Tibial artery (tissue), 4 donors: ENCODE measurements at regions not wholly inside any gene's neighbourhood (a gene's known extent, or its start where the extent isn't known, plus 50 kb on each side); places are given as distances from the start of the nearest gene placed in this dataset.
A peak's percentile ranks its signal among the peaks of the same experiment; 100 is the strongest.

ENCODE experiments used
- DNase-seq, 2 donors: peaks; one replicate each; pipeline ENCODE4 v3.0.0-alpha.2; 2019
- H3K27ac ChIP-seq, 2 donors: fragments of 200-600 bp; sonication (generic) in 1 of 2; 1 replicate in 1 of 2; 2 replicates in 1 of 2; pipeline ENCODE4 v1.5.1; 2018 to 2019; ENCODE audit warnings: mild to moderate bottlenecking in 1 of 2
- H3K27me3 ChIP-seq, 2 donors: fragments of 200-600 bp; sonication (generic) in 1 of 2; one replicate each; pipeline versions ENCODE4 v1.5.1 to v1.6.0; 2016 to 2019
- H3K36me3 ChIP-seq, 3 donors: fragments of 200-600 bp; sonication (generic) in 2 of 3; one replicate each; pipeline ENCODE4 v1.5.1; 2016 to 2019; ENCODE audit warnings: mild to moderate bottlenecking in 2 of 3
- H3K4me1 ChIP-seq, 4 donors: fragments of 200-600 bp; sonication (generic) in 2 of 4; 1 replicate in 3 of 4; 2 replicates in 1 of 4; pipeline ENCODE4 v1.5.1; 2016 to 2019
- H3K4me3 ChIP-seq, 2 donors: fragments of 200-600 bp; sonication (generic) in 1 of 2; 1 replicate in 1 of 2; 2 replicates in 1 of 2; pipeline ENCODE4 v1.5.1; 2018 to 2019; ENCODE audit warnings: mild to moderate bottlenecking in 2 of 2
- H3K9me3 ChIP-seq, 3 donors: fragments of 200-600 bp; sonication (generic) in 1 of 3; one replicate each; pipeline ENCODE4 v1.5.1; 2016 to 2019
- CTCF ChIP-seq, 2 experiments: fragments of 200-600 bp in 1 of 2; fragments of 450-650 bp in 1 of 2; IDR thresholded peaks; one replicate each; pipeline ENCODE4 v1.5.1; 2017 to 2019; ENCODE audit warnings: antibody characterized with exemption in 2 of 2, mild to moderate bottlenecking in 1 of 2, moderate library complexity in 1 of 2
- intact Hi-C: fragments of 100-400 bp; cut with DNase I; formaldehyde crosslinking; loops from one replicate; pipeline ENCODE4 v1.15.0; 2023; ENCODE audit warnings: low total_unique reads

GRCh38 chr13:91144054-91144453 is 203.4 kb upstream of the MIR17HG start:
- Histone ChIP-seq H3K27me3 (no peaks in the 10 kb centered on the region), H3K9me3 (no peaks in the 10 kb centered on the region), H3K4me1 (peaks cover 0 to 56% (median 20%) of the 10 kb centered on the region in 4 donors), H3K36me3 (no peaks in the 10 kb centered on the region), H3K27ac (peak overlapping the region; percentile 69), H3K4me3 (no peak overlapping the region)
- intact Hi-C loops = no loop called here
- no peak for TF ChIP-seq CTCF (IDR thresholded peaks at IDR 0.05)
- DNase-seq = peak; percentile 19 to 62

- intact Hi-C loops = no loop called here
- H3K4me1 ChIP-seq = peaks cover 0 to 56% (median 20%) of the 10 kb centered on the region in 4 donors
- DNase-seq = no peak
- H3K4me3 ChIP-seq = no peak overlapping the region
- no peaks in the 10 kb centered on the region for H3K36me3 ChIP-seq
- peak overlapping the region; percentile 69 for H3K27ac ChIP-seq
- H3K9me3 ChIP-seq = no peaks in the 10 kb centered on the region
- no peak for TF ChIP-seq CTCF (IDR thresholded peaks at IDR 0.05)
- H3K27me3 ChIP-seq = no peaks in the 10 kb centered on the region
These were observed 203.0 kb upstream of the MIR17HG start for GRCh38 chr13:91144486-91144885.

DNA sequence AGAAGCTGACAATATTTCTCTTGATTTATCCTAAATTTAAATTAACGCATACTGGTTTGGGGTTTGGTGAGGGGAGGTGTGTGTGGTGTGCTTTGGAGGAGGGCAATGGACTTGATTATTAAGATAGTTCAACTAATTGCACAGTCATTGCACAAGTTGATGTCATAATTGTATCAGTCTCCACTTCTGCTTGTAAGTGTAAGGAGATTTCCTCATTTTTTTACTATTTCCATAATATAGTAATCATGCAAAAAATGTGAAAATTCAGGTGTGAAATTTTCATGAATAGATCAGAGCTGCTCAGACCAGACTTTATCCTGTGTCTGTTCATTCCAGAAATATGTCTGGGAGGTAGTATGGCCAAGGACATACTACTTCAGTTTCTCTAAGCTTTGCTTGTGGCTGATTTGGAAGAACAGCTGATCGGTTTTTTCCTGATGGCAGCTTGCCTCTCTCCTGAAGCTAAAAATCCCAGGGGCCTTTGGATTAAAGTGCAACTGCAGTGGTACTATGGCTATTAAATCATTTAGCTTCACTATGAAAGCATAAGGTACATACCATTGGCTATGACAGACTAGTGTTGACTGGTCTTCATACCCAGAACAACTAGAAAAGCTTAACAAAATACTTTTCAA is 201.8 kb upstream of the MIR17HG start:
- no peak overlapping the region for H3K4me3 ChIP-seq
- peaks cover 0 to 51% (median 20%) of the 10 kb centered on the region in 4 donors for H3K4me1 ChIP-seq
- intact Hi-C loops = no loop called here
- no peak for TF ChIP-seq CTCF (IDR thresholded peaks at IDR 0.05)
- H3K36me3 ChIP-seq = no peaks in the 10 kb centered on the region
- H3K9me3 ChIP-seq = no peaks in the 10 kb centered on the region
- no peaks in the 10 kb centered on the region for H3K27me3 ChIP-seq
- H3K27ac ChIP-seq = no peak overlapping the region
- DNase-seq = no peak

- Histone ChIP-seq H3K27me3 (no peaks in the 10 kb centered on the region), H3K4me1 (peaks cover 0 to 42% (median 16%) of the 10 kb centered on the region in 4 donors), H3K36me3 (no peaks in the 10 kb centered on the region), H3K4me3 (no peak overlapping the region), H3K27ac (no peak overlapping the region), H3K9me3 (no peaks in the 10 kb centered on the region)
- DNase-seq = no peak
- intact Hi-C loops = no loop called here
- no peak for TF ChIP-seq CTCF (IDR thresholded peaks at IDR 0.05)
These were observed 200.9 kb upstream of the MIR17HG start for GRCh38 chr13:91146601-91147000.

GRCh38 chr13:91148098-91148497 is 199.4 kb upstream of the MIR17HG start:
- Histone ChIP-seq H3K9me3 (no peaks in the 10 kb centered on the region), H3K4me3 (no peak overlapping the region), H3K27ac (no peak overlapping the region), H3K27me3 (no peaks in the 10 kb centered on the region), H3K36me3 (no peaks in the 10 kb centered on the region), H3K4me1 (peaks cover 0 to 27% (median 12%) of the 10 kb centered on the region in 4 donors)
- no peak for TF ChIP-seq CTCF (IDR thresholded peaks at IDR 0.05)
- intact Hi-C loops = no loop called here
- no peak for DNase-seq

DNA sequence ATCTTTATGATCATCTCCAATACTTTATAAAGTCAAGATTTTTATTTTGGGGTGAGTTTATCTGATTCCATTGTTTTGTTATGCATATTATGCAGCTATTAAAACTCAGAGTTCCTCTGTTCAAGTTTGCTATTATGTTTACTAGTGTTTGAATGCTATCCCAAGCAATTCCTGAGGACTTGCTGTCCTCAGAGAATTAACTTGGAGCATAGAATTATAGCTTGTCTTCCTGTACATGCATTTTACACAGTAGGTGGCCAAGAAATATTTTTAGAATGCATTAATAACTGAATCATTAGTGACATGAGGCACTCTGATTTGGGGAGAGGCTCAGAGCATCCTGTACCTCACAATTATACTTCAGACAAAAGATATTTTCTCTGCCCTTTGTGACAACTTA is 195.6 kb upstream of the MIR17HG start:
- no peak for DNase-seq
- Histone ChIP-seq H3K4me1 (no peaks in the 10 kb centered on the region), H3K4me3 (no peak overlapping the region), H3K27ac (no peak overlapping the region), H3K36me3 (no peaks in the 10 kb centered on the region), H3K9me3 (no peaks in the 10 kb centered on the region), H3K27me3 (no peaks in the 10 kb centered on the region)
- intact Hi-C loops = no loop called here
- TF ChIP-seq CTCF (IDR thresholded peaks at IDR 0.05) = no peak
